ENCODE measurements at regions not wholly inside any gene's neighbourhood (a gene's known extent, or its start where the extent isn't known, plus 50 kb on each side); places are given as distances from the start of the nearest gene placed in this dataset.

- Mint-ChIP-seq H3K27me3 (ENCODE audit: insufficient read depth) (peaks cover 3% of the 10 kb centered on the region), H3K27ac (no peak overlapping the region), H3K4me3 (no peak overlapping the region), H3K4me1 (peaks cover 14% of the 10 kb centered on the region), H3K9me3 (peaks cover 2% of the 10 kb centered on the region), H3K36me3 (ENCODE audit: low read depth) (no peaks in the 10 kb centered on the region)
- no peak overlapping the region for H3K9ac ChIP-seq (ENCODE audit: extremely low read depth, low read length, poor library complexity, severe bottlenecking)
- H3K9me3 ChIP-seq (ENCODE audit: control insufficient read depth, low read length) = no peaks in the 10 kb centered on the region
- no peak overlapping the region for H3K4me3 ChIP-seq (ENCODE audit: low read length)
- H3K4me1 ChIP-seq (ENCODE audit: control insufficient read depth, insufficient read depth, low read length) = peaks cover 13% of the 10 kb centered on the region
- WGBS, 2 experiments (ENCODE audit: insufficient coverage in 1 of 2, insufficient read length in 1 of 2) = 89 to 90% methylated on average over 4 of the region's 4 CpGs
- no peak overlapping the region for H3K27ac ChIP-seq (ENCODE audit: low read depth, low read length)
- TF ChIP-seq CTCF (conservative IDR thresholded peaks at IDR 0.05) = no peak
- no peak for DNase-seq
- H3K27me3 ChIP-seq (ENCODE audit: control insufficient read depth, insufficient read depth, low read length, poor library complexity, severe bottlenecking) = no peaks in the 10 kb centered on the region
- no peaks in the 10 kb centered on the region for H3K36me3 ChIP-seq (ENCODE audit: control insufficient read depth, insufficient read depth, low read length)
These were observed 216.4 kb downstream of the TLE3 start for GRCh38 chr15:69881302-69881670.

- Mint-ChIP-seq H3K36me3 (ENCODE audit: low read depth) (no peaks in the 10 kb centered on the region), H3K4me3 (no peak overlapping the region), H3K9me3 (peaks cover 2% of the 10 kb centered on the region), H3K27me3 (ENCODE audit: insufficient read depth) (peaks cover 3% of the 10 kb centered on the region), H3K4me1 (peaks cover 18% of the 10 kb centered on the region), H3K27ac (no peak overlapping the region)
- no peak for DNase-seq
- Histone ChIP-seq H3K27ac (ENCODE audit: low read depth, low read length) (no peak overlapping the region), H3K9me3 (ENCODE audit: control insufficient read depth, low read length) (no peaks in the 10 kb centered on the region), H3K36me3 (ENCODE audit: control insufficient read depth, insufficient read depth, low read length) (no peaks in the 10 kb centered on the region), H3K4me1 (ENCODE audit: control insufficient read depth, insufficient read depth, low read length) (peaks cover 13% of the 10 kb centered on the region), H3K4me3 (ENCODE audit: low read length) (no peak overlapping the region), H3K9ac (ENCODE audit: extremely low read depth, low read length, poor library complexity, severe bottlenecking) (no peak overlapping the region), H3K27me3 (ENCODE audit: control insufficient read depth, insufficient read depth, low read length, poor library complexity, severe bottlenecking) (no peaks in the 10 kb centered on the region)
- WGBS, 2 experiments (ENCODE audit: insufficient coverage in 1 of 2, insufficient read length in 1 of 2) = 93 to 96% methylated on average over 8 to 10 of the region's 10 CpGs
- no peak for TF ChIP-seq CTCF (conservative IDR thresholded peaks at IDR 0.05)
These were observed 216.0 kb downstream of the TLE3 start for GRCh38 chr15:69881766-69882165.

- H3K27ac Mint-ChIP-seq = no peak overlapping the region
- 98 to 100% methylated on average over 1 to 2 of the region's 2 CpGs for WGBS, 2 experiments (ENCODE audit: insufficient coverage in 1 of 2, insufficient read length in 1 of 2)
- H3K9me3 ChIP-seq (ENCODE audit: control insufficient read depth, low read length) = peaks cover 10% of the 10 kb centered on the region
- no peak overlapping the region for H3K4me3 ChIP-seq (ENCODE audit: low read length)
- no peak overlapping the region for H3K9ac ChIP-seq (ENCODE audit: extremely low read depth, low read length, poor library complexity, severe bottlenecking)
- H3K36me3 ChIP-seq (ENCODE audit: control insufficient read depth, insufficient read depth, low read length) = no peaks in the 10 kb centered on the region
- peaks cover 12% of the 10 kb centered on the region for H3K27me3 Mint-ChIP-seq (ENCODE audit: insufficient read depth)
- H3K36me3 Mint-ChIP-seq (ENCODE audit: low read depth) = no peaks in the 10 kb centered on the region
- H3K4me1 Mint-ChIP-seq = peaks cover 22% of the 10 kb centered on the region
- H3K9me3 Mint-ChIP-seq = peaks cover 11% of the 10 kb centered on the region
- H3K4me1 ChIP-seq (ENCODE audit: control insufficient read depth, insufficient read depth, low read length) = peaks cover 13% of the 10 kb centered on the region
- no peak overlapping the region for H3K4me3 Mint-ChIP-seq
- no peak overlapping the region for H3K27ac ChIP-seq (ENCODE audit: low read depth, low read length)
- no peaks in the 10 kb centered on the region for H3K27me3 ChIP-seq (ENCODE audit: control insufficient read depth, insufficient read depth, low read length, poor library complexity, severe bottlenecking)
- TF ChIP-seq CTCF (conservative IDR thresholded peaks at IDR 0.05) = no peak
- no peak for DNase-seq
These were observed 214.4 kb downstream of the TLE3 start for GRCh38 chr15:69883306-69883705.

Measured in endodermal cell (in vitro differentiated cells).